Activated T-cell treated with anti-CD3 and anti-CD28 coated beads, Interleukin-2, amount 50 U/mL, for 1 hour (primary cell): ENCODE measurements at regions not wholly inside any gene's neighbourhood (a gene's known extent, or its start where the extent isn't known, plus 50 kb on each side); places are given as distances from the start of the nearest gene placed in this dataset.

Source experiments
- DNase-seq: peaks from one replicate; pipeline ENCODE4 v3.0.0-alpha.2; 2020

GRCh38 chr6:137763436-137763835, 103.6 kb upstream of the TNFAIP3 start:
- no peak for DNase-seq

- DNase-seq = no peak
These were observed 103.2 kb upstream of the TNFAIP3 start for GRCh38 chr6:137763886-137764285.

- no peak for DNase-seq
These were observed 102.6 kb upstream of the TNFAIP3 start for GRCh38 chr6:137764464-137764863.

- no peak for DNase-seq
These were observed 102.0 kb upstream of the TNFAIP3 start for GRCh38 chr6:137765059-137765458.

GRCh38 chr6:137766596-137767370, 100.3 kb upstream of the TNFAIP3 start:
- DNase-seq = no peak

GRCh38 chr6:137767465-137767864, 99.6 kb upstream of the TNFAIP3 start:
- DNase-seq = no peak

GRCh38 chr6:137767911-137768690, 99.0 kb upstream of the TNFAIP3 start:
- DNase-seq = no peak

GRCh38 chr6:137768935-137769334, 98.1 kb upstream of the TNFAIP3 start:
- no peak for DNase-seq

- no peak for DNase-seq
These were observed 97.2 kb upstream of the TNFAIP3 start for GRCh38 chr6:137769797-137770362.

- no peak for DNase-seq
These were observed 94.4 kb upstream of the TNFAIP3 start for GRCh38 chr6:137772541-137773250.

GRCh38 chr6:137775227-137775626, 91.8 kb upstream of the TNFAIP3 start:
- DNase-seq = no peak

GRCh38 chr6:137775720-137776119, 91.3 kb upstream of the TNFAIP3 start:
- DNase-seq = no peak

- DNase-seq = no peak
These were observed 90.8 kb upstream of the TNFAIP3 start for GRCh38 chr6:137776256-137776655.

GRCh38 chr6:137776786-137777686, 90.0 kb upstream of the TNFAIP3 start:
- no peak for DNase-seq

GRCh38 chr6:137777687-137778075, 89.4 kb upstream of the TNFAIP3 start:
- DNase-seq = no peak

- DNase-seq = no peak
These were observed 87.1 kb upstream of the TNFAIP3 start for GRCh38 chr6:137779982-137780381.

GRCh38 chr6:137780447-137781034, 86.5 kb upstream of the TNFAIP3 start:
- no peak for DNase-seq

- no peak for DNase-seq
These were observed 85.4 kb upstream of the TNFAIP3 start for GRCh38 chr6:137781639-137782038.

GRCh38 chr6:137782166-137783039, 84.7 kb upstream of the TNFAIP3 start:
- DNase-seq = no peak

- no peak for DNase-seq
These were observed 83.3 kb upstream of the TNFAIP3 start for GRCh38 chr6:137783710-137784109.

- no peak for DNase-seq
These were observed 82.5 kb upstream of the TNFAIP3 start for GRCh38 chr6:137784583-137784982.
